ENCODE measurements at regions not wholly inside any gene's neighbourhood (a gene's known extent, or its start where the extent isn't known, plus 50 kb on each side); places are given as distances from the start of the nearest gene placed in this dataset.

DNA sequence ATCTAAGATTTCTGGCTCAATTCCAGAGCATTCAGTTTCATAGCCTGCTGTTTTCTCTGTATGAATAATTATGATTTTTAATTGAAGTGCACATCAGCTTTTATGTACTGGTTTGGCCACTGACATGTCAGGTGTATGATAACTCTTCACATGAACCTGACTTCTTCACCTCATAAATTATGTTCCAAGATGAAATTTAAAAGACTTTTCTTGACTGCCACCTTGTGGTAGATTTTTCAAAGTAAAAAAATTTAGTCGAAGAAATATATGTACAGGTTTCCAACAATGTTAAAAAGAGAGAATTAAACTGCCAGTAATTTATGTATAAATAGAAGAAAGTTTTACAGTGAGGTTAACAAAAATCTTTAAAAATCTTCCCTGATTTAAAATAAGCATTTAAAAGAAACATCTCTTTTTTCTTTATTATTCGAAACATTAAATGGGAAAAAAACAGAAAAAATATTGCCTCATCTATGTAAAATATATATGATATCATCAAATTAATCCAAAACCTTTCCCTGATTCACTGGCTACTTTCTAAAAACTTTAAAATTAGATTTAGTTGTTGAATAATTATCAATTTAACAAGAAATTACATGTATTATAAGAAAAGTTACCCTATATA, 124.9 kb upstream of the ATXN7L3B start:
- TF ChIP-seq, protein P1, sequence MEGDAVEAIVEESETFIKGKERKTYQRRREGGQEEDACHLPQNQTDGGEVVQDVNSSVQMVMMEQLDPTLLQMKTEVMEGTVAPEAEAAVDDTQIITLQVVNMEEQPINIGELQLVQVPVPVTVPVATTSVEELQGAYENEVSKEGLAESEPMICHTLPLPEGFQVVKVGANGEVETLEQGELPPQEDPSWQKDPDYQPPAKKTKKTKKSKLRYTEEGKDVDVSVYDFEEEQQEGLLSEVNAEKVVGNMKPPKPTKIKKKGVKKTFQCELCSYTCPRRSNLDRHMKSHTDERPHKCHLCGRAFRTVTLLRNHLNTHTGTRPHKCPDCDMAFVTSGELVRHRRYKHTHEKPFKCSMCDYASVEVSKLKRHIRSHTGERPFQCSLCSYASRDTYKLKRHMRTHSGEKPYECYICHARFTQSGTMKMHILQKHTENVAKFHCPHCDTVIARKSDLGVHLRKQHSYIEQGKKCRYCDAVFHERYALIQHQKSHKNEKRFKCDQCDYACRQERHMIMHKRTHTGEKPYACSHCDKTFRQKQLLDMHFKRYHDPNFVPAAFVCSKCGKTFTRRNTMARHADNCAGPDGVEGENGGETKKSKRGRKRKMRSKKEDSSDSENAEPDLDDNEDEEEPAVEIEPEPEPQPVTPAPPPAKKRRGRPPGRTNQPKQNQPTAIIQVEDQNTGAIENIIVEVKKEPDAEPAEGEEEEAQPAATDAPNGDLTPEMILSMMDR (IDR thresholded peaks at IDR 0.05), result no peak
- no peak for TF ChIP-seq POLR2A (IDR thresholded peaks at IDR 0.05)
- no peak for TF ChIP-seq EP300 (IDR thresholded peaks at IDR 0.05)
